Kidney (tissue), 13 donors: ENCODE measurements at regions not wholly inside any gene's neighbourhood (a gene's known extent, or its start where the extent isn't known, plus 50 kb on each side); places are given as distances from the start of the nearest gene placed in this dataset.

Source experiments
- DNase-seq, 5 donors: peaks; one replicate each; pipeline ENCODE4 v3.0.0-alpha.2; 2013 to 2020
- FAIRE-seq: peaks from 2 replicates; lab custom pipeline; 2012; peaks lifted over from hg19 to GRCh38; lab: Jason Lieb, UNC
- H3K27ac ChIP-seq, 2 donors: one replicate each; pipeline ENCODE4 v1.7.0; 2013; ENCODE audit warnings: low read depth in 2 of 2, low read length in 2 of 2, inconsistent platforms in 1 of 2
- H3K27me3 ChIP-seq: one replicate; pipeline ENCODE4 v1.7.1; 2013; ENCODE audit warnings: low read length, inconsistent platforms; ENCODE audit not compliant: control insufficient read depth, insufficient read depth
- H3K36me3 ChIP-seq, 3 donors: one replicate each; pipeline versions ENCODE4 v1.7.0 to v1.7.1; 2013; ENCODE audit warnings: low read length in 3 of 3, control low read depth in 1 of 3, inconsistent platforms in 1 of 3; ENCODE audit not compliant: insufficient read depth in 3 of 3, control insufficient read depth in 2 of 3
- H3K4me1 ChIP-seq, 3 donors: one replicate each; pipeline versions ENCODE4 v1.7.0 to v1.7.1; 2013; ENCODE audit warnings: low read length in 3 of 3, inconsistent platforms in 1 of 3, low read depth in 1 of 3; ENCODE audit not compliant: control insufficient read depth in 2 of 3, insufficient read depth in 2 of 3
- H3K4me3 ChIP-seq, 3 donors: one replicate each; pipeline versions ENCODE4 v1.7.0 to v1.8.1; 2013; ENCODE audit warnings: low read length in 3 of 3, control low read depth in 1 of 3, inconsistent platforms in 1 of 3
- H3K9ac ChIP-seq, 3 donors: one replicate each; pipeline versions ENCODE4 v1.7.0 to v1.7.1; 2013; ENCODE audit warnings: low read length in 3 of 3, control low read depth in 1 of 3, inconsistent platforms in 1 of 3
- H3K9me3 ChIP-seq, 3 donors: one replicate each; pipeline versions ENCODE4 v1.7.0 to v1.7.1; 2013; ENCODE audit warnings: low read length in 3 of 3, control low read depth in 1 of 3, inconsistent platforms in 1 of 3; ENCODE audit not compliant: control insufficient read depth in 2 of 3, insufficient read depth in 1 of 3
- intact Hi-C: fragments of 100-400 bp; cut with DNase I; formaldehyde crosslinking; loops from one replicate; pipeline ENCODE4 v1.11.1; 2022
- TF ChIP-seq, protein P1 (sequence below): IDR thresholded peaks from 3 replicates; pipeline ENCODE4 v1.5.1; 2012; ENCODE audit warnings: mild to moderate bottlenecking, moderate library complexity, borderline replicate concordance; ENCODE audit not compliant: insufficient read depth; ENCODE audit errors: extremely low read depth
- donor health status: control.
- donor health status: control.
- donor health status: control.
- donor health status: control.
- donor health status: control.
- donor health status: DM: yes; HTN: yes; CAD: no.
- donor health status: Normal renal cell carcinoma (clear cell type).

DNA sequence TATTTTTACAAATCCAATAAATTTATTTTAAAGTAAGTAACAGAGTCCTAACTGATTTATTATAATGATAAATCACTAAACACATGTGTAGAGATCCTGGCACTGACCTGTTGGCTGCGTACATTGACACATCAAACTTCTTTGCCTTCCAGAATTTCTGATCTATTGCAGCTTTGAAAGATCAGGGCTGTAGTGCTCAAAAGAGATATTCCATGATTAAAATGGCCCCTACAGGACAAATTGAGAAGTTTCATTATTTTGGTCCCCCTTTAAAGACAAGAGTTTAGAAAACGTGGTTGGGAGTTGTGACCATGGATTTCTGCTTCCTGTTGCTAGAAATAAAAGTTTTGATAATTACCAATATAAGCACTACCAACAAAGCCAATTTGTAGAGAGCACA, 87.7 kb upstream of the PDK4 start:
- Histone ChIP-seq H3K36me3 (no peaks in the 10 kb centered on the region), H3K9me3 (no peaks in the 10 kb centered on the region), H3K27ac (no peak overlapping the region), H3K9ac (no peak overlapping the region), H3K27me3 (no peaks in the 10 kb centered on the region), H3K4me3 (no peak overlapping the region), H3K4me1 (no peaks in the 10 kb centered on the region)
- DNase-seq (peak in 1 of 5 donors; percentile 76), FAIRE-seq (peak; percentile 82)
- intact Hi-C loops: no loop called here
- TF ChIP-seq, protein P1, sequence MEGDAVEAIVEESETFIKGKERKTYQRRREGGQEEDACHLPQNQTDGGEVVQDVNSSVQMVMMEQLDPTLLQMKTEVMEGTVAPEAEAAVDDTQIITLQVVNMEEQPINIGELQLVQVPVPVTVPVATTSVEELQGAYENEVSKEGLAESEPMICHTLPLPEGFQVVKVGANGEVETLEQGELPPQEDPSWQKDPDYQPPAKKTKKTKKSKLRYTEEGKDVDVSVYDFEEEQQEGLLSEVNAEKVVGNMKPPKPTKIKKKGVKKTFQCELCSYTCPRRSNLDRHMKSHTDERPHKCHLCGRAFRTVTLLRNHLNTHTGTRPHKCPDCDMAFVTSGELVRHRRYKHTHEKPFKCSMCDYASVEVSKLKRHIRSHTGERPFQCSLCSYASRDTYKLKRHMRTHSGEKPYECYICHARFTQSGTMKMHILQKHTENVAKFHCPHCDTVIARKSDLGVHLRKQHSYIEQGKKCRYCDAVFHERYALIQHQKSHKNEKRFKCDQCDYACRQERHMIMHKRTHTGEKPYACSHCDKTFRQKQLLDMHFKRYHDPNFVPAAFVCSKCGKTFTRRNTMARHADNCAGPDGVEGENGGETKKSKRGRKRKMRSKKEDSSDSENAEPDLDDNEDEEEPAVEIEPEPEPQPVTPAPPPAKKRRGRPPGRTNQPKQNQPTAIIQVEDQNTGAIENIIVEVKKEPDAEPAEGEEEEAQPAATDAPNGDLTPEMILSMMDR: peak; percentile 53

DNA sequence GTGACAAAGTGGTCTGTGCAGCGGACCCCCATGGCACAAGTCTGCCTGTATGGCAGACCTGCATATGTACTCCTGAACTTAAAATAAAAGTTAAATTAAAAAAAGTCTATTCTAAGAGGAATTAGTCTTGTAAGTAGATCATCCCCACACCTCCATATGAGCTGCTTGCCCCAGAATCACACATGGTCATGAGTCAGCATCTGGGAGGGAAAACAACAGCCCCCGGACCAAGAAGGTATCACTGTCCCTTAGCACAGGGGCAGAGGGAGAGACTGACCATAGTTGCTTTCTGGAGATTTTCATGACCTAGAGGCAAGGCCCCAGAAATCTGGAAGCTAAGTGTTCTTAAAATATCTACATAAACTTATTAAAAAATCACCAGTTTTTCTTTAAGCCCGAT, 86.6 kb upstream of the PDK4 start:
- Histone ChIP-seq H3K4me3 (no peak overlapping the region), H3K27me3 (no peaks in the 10 kb centered on the region), H3K4me1 (no peaks in the 10 kb centered on the region), H3K36me3 (no peaks in the 10 kb centered on the region), H3K9ac (no peak overlapping the region), H3K27ac (no peak overlapping the region), H3K9me3 (no peaks in the 10 kb centered on the region)
- intact Hi-C loops: no loop called here
- DNase-seq: no peak
- TF ChIP-seq, protein P1: no peak
- no peak for FAIRE-seq

DNA sequence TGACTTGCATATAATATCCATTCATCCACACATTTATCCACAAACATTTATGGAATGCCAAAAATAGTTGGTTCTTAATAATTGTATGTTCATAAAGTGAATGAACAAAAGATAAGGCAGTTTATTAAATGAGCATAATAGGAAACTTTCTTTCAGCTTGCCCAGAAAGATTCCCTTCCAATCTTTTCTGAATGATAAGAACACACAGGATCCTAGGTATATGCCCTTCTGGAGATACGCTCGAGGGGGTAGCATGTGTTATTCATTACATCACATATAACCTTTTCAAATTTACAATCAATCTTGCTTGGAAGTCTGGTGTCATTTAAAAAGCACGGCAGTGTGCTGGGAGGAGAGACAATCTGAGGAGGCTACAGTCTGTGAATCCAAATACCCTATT, 80.4 kb upstream of the PDK4 start:
- Histone ChIP-seq H3K9ac (no peak overlapping the region), H3K27me3 (no peaks in the 10 kb centered on the region), H3K9me3 (no peaks in the 10 kb centered on the region), H3K4me1 (no peaks in the 10 kb centered on the region), H3K36me3 (no peaks in the 10 kb centered on the region), H3K4me3 (no peak overlapping the region), H3K27ac (no peak overlapping the region)
- DNase-seq (no peak), FAIRE-seq (no peak)
- TF ChIP-seq, protein P1: no peak
- intact Hi-C loops: no loop called here

DNA sequence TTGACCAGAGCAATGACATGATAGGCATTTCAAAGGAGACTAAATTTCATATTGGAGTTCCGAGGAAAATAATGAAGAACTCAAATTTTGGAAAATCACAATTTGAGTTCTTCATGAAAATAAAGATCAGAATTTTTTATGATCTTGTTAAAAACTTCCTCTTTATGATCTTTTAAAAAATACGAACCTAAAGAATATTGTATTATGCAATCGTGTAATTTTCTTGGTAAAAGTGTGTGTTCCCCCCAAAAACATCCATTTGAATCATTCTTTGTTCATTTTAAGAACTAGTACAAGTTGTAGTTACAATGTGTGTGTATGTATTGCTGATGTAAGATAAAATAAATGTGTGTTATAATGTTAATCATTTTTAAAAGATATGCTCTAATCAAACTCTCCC, 79.3 kb upstream of the PDK4 start:
- no peak for DNase-seq
- peak; percentile 33 for FAIRE-seq
- intact Hi-C loops: no loop called here

More for the DNA sequence above, 79.3 kb upstream of the PDK4 start:
- no peaks in the 10 kb centered on the region for H3K36me3 ChIP-seq
- H3K27ac ChIP-seq: no peak overlapping the region
- no peaks in the 10 kb centered on the region for H3K4me1 ChIP-seq
- no peak overlapping the region for H3K4me3 ChIP-seq
- TF ChIP-seq, protein P1: no peak
- H3K27me3 ChIP-seq: no peaks in the 10 kb centered on the region
- H3K9me3 ChIP-seq: no peaks in the 10 kb centered on the region
- no peak overlapping the region for H3K9ac ChIP-seq
